HG02610 (cell line): ENCODE measurements at regions not wholly inside any gene's neighbourhood (a gene's known extent, or its start where the extent isn't known, plus 50 kb on each side); places are given as distances from the start of the nearest gene placed in this dataset.
A peak's percentile ranks its signal among the peaks of the same experiment; 100 is the strongest.

Source experiments
- ATAC-seq: cut with Tn5 transposase; IDR thresholded peaks from one replicate; pipeline ENCODE4 v1.9.1; 2021; ENCODE audit warnings: mild to moderate bottlenecking, moderate library complexity; ENCODE audit not compliant: unreplicated experiment

GRCh38 chr5:115379622-115380344 is 83.3 kb upstream of the CCDC112 start:
- peak; percentile 73 for ATAC-seq

GRCh38 chr5:115378754-115379153 is 82.3 kb upstream of the CCDC112 start:
- no peak for ATAC-seq

- peak; percentile 80 for ATAC-seq
These were observed 81.2 kb upstream of the CCDC112 start for GRCh38 chr5:115377468-115378217.

GRCh38 chr5:115375893-115376292 is 79.4 kb upstream of the CCDC112 start:
- no peak for ATAC-seq

DNA sequence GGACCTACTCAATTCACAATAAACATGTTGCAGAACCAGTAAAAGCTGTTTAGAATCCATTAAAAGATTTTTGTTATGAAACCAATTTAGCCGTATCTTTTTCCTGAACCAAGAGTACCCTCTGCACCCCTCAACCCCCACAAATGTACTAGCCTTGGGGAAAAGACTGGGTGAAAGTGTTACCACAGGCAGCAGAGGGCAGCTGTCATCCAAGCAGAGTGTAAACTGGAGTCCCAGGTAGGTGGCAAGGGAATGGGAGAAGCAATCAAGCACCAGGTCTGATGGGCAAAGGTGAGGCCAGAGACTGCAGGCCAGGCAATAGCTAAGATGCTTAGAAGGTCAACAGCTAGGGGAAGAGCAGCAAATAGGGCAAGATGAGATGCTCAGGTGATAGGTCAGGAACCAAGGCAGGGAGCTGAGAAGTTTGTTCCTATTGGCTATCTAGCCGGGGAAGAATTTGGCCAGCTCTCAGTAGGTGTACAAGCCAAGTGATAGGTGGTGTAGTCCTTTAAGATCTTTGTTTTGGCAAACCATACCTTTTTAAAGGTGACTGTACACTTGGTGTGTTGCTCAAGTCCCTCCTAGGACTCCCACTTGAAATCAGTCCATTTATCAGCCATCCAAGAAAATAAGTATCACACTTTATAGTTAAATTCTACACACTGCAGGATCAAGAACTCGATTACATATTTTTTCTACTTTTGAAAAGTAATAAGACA is 77.8 kb upstream of the CCDC112 start:
- ATAC-seq, result no peak

DNA sequence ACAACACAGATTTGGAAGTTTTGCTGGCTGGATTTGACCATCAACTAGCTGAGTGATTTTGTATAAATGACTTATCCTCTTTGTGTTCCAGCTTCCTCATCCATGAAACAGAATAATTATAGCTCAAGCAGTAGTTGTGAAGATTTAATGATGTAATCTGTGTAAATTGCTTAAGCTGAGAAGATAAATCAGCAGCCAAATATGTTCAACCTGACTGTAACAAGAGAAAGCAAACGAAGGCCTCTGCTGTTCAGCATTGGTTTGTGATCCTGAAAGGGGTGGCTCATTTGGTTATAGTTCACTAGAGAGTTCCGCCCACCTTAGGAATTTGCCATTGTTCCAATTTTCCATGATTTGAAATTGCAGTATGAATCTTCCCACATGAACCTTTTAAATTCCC is 75.7 kb upstream of the CCDC112 start:
- no peak for ATAC-seq

DNA sequence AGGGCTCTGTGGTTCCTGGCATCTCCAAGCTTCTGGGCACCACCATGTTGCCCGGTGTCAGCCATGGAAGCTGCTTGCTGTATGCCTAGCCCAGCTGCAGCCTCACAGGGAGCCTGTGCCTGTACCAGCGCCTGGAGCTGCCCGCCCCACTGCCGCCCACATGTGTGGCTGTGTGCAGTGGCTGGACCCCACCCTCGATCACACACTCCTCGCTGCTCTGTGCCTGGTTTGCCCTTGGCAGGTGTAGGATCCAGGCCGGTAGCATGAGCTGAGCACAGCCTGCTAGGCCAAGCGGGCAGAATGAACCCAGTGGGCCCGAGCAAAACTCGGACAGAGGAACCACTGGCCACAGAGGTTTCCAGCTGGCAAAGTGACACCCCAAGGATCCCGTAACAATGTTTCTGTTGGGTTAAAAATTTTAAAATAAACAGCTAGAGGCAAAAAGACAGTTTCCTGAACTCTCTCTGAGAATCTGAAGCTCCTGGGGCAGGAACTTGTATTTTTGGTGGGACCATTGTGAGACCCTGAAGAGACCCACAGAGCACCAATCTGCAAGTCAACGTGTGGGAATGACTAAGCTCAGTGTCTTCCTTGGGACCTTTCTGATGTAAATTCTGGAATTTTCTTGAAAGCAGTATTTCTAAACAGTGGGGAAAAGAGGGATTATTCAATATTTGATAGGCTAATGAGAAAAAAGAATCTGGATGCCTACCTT is 73.1 kb upstream of the CCDC112 start:
- no peak for ATAC-seq

- ATAC-seq, result no peak
These were observed 69.8 kb upstream of the CCDC112 start for GRCh38 chr5:115366223-115366622.

DNA sequence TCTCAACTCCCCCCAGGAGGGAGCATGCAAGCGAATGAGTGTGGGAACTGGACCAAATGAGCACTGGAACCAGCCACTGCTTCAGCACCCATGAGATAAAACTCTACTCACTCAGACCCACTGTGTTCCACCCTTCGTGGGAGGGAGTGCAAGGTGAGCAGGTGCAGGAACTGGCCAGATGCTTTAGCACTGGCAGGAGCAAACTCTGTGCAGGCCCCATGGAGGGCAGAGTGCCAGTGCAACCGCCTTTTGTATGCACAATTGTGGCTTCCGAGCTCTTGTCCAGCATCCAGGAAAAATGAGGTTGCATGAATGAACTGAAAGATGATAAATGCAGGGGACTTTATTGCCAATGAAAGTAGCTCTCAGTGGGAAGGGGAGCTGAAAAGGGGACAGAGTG is 67.4 kb upstream of the CCDC112 start:
- no peak for ATAC-seq

GRCh38 chr5:115360046-115360685 is 63.7 kb upstream of the CCDC112 start:
- ATAC-seq, result no peak

GRCh38 chr5:115355767-115356381 is 59.4 kb upstream of the CCDC112 start:
- ATAC-seq, result no peak

- ATAC-seq, result no peak
These were observed 58.6 kb upstream of the CCDC112 start for GRCh38 chr5:115355095-115355494.

GRCh38 chr5:115354246-115354645 is 57.8 kb upstream of the CCDC112 start:
- ATAC-seq, result no peak

DNA sequence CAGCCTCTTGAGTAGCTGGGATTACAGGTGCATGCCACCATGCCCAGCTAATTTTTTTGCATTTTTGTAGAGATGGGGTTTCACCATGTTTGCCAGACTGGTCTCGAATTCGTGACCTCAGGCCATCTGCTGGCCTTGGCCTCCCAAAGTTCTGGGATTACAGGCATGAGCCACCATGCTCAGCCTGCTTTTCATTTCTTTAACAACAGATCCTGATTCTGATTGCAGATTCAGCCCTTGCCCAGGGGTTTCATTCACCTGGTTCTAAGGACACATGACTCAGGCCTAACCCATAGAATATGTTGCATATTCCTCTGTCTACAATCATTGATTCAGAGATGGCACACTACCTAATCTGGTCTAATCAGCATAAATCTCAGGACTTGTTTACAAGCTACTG is 56.1 kb upstream of the CCDC112 start:
- no peak for ATAC-seq

- no peak for ATAC-seq
These were observed 55.1 kb upstream of the CCDC112 start for GRCh38 chr5:115351356-115352195.

- ATAC-seq, result no peak
These were observed 54.4 kb upstream of the CCDC112 start for GRCh38 chr5:115350894-115351293.

GRCh38 chr5:115349001-115349817 is 52.8 kb upstream of the CCDC112 start:
- no peak for ATAC-seq

- no peak for ATAC-seq
These were observed 51.7 kb upstream of the CCDC112 start for GRCh38 chr5:115348175-115348574.
